ENCODE measurements at regions not wholly inside any gene's neighbourhood (a gene's known extent, or its start where the extent isn't known, plus 50 kb on each side); places are given as distances from the start of the nearest gene placed in this dataset.

DNA sequence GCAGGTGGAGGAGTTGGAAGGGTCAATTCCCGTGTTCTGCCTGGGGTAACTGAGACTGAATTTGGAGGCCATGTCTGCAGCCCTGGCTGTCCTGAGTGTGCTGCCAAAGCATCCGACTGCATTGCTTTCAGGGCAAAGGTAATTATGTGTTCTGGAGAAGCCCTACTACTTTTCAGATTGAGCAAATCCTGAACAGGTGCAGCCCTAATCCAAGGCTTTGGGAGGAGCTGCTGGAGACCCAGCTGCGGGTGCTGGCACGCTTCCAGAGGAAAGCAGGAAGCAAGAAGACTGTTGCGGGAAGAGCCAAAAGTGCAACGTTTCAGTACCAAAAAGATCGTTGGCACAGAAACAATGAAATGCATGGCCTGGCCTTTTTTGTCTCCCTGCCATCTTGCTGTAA lies 73.7 kb upstream of the NRIP1 start:
- Histone ChIP-seq H2AFZ (ENCODE audit: low read depth, low read length) (no peak overlapping the region), H3K4me2 (ENCODE audit: low read length) (no peak overlapping the region), H3K4me3 (ENCODE audit: insufficient read depth, low read depth, low read length) (no peak overlapping the region), H3K27ac (ENCODE audit: low read depth, low read length) (no peak overlapping the region), H3K79me2 (ENCODE audit: insufficient read depth, low read length) (no peaks in the 10 kb centered on the region), H3K9ac (ENCODE audit: low read length) (no peak overlapping the region), H3K4me1 (ENCODE audit: insufficient read depth, low read length) (no peaks in the 10 kb centered on the region), H4K20me1 (ENCODE audit: insufficient read depth, low read length) (no peaks in the 10 kb centered on the region), H3K27me3 (ENCODE audit: insufficient read depth, low read length) (peaks cover 6% of the 10 kb centered on the region), H3K36me3 (ENCODE audit: insufficient read depth, low read length) (no peaks in the 10 kb centered on the region), H3K9me3 (ENCODE audit: insufficient read depth, low read depth, low read length) (no peaks in the 10 kb centered on the region)
- Mint-ChIP-seq H3K36me3 (ENCODE audit: low read depth, unreplicated experiment) (no peaks in the 10 kb centered on the region), H3K27ac (ENCODE audit: unreplicated experiment) (no peak overlapping the region), H3K9me3 (ENCODE audit: unreplicated experiment) (no peaks in the 10 kb centered on the region), H3K27me3 (ENCODE audit: low read depth, unreplicated experiment) (peaks cover 4% of the 10 kb centered on the region), H3K4me1 (ENCODE audit: low read depth, unreplicated experiment) (peaks cover 4% of the 10 kb centered on the region), H3K4me3 (ENCODE audit: unreplicated experiment) (no peak overlapping the region)
- no peak for DNase-seq (ENCODE audit: low read depth)
- FAIRE-seq = no peak
- no peak for TF ChIP-seq CTCF (IDR thresholded peaks at IDR 0.05; ENCODE audit: insufficient read depth, low read depth, low read length)
- TF ChIP-seq EZH2 (IDR thresholded peaks at IDR 0.05; ENCODE audit: insufficient read depth, low read length) = no peak

DNA sequence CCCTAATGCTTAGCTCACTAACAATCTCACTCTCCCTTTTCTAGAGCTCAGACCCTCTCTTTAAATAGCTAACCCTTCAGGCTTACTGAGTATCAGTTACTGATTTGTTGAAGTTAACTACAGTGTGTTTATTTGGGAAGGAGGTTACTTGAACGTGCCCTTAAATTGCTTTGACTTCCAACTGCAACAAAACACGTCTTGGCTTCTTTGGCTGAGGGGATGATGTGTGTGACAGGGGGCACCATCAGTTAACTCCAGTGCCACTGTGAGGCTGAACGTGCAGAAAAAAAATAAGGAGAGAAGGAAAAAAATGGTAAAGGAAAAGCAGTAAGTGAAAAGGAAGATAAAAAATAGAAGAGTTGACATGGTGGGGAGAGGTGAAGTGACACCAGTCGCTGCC lies 75.1 kb upstream of the NRIP1 start:
- FAIRE-seq (no peak), DNase-seq (ENCODE audit: low read depth) (no peak)
- TF ChIP-seq EZH2 (IDR thresholded peaks at IDR 0.05; ENCODE audit: insufficient read depth, low read length) = no peak
- no peak for TF ChIP-seq CTCF (IDR thresholded peaks at IDR 0.05; ENCODE audit: insufficient read depth, low read depth, low read length)
- Histone ChIP-seq H3K9me3 (ENCODE audit: insufficient read depth, low read depth, low read length) (no peaks in the 10 kb centered on the region), H3K4me3 (ENCODE audit: insufficient read depth, low read depth, low read length) (no peak overlapping the region), H4K20me1 (ENCODE audit: insufficient read depth, low read length) (no peaks in the 10 kb centered on the region), H3K27ac (ENCODE audit: low read depth, low read length) (no peak overlapping the region), H3K4me1 (ENCODE audit: insufficient read depth, low read length) (no peaks in the 10 kb centered on the region), H3K27me3 (ENCODE audit: insufficient read depth, low read length) (peaks cover 6% of the 10 kb centered on the region), H3K4me2 (ENCODE audit: low read length) (no peak overlapping the region), H3K9ac (ENCODE audit: low read length) (no peak overlapping the region), H3K36me3 (ENCODE audit: insufficient read depth, low read length) (no peaks in the 10 kb centered on the region), H3K79me2 (ENCODE audit: insufficient read depth, low read length) (no peaks in the 10 kb centered on the region), H2AFZ (ENCODE audit: low read depth, low read length) (no peak overlapping the region)
- no peak overlapping the region for H3K27ac Mint-ChIP-seq (ENCODE audit: unreplicated experiment)
- H3K4me1 Mint-ChIP-seq (ENCODE audit: low read depth, unreplicated experiment) = peaks cover 4% of the 10 kb centered on the region
- peaks cover 4% of the 10 kb centered on the region for H3K27me3 Mint-ChIP-seq (ENCODE audit: low read depth, unreplicated experiment)
- peak overlapping the region; percentile 60 for H3K4me3 Mint-ChIP-seq (ENCODE audit: unreplicated experiment)
- no peaks in the 10 kb centered on the region for H3K36me3 Mint-ChIP-seq (ENCODE audit: low read depth, unreplicated experiment)
- no peaks in the 10 kb centered on the region for H3K9me3 Mint-ChIP-seq (ENCODE audit: unreplicated experiment)

- no peaks in the 10 kb centered on the region for H3K36me3 ChIP-seq (ENCODE audit: insufficient read depth, low read length)
- Mint-ChIP-seq H3K9me3 (ENCODE audit: unreplicated experiment) (no peaks in the 10 kb centered on the region), H3K36me3 (ENCODE audit: low read depth, unreplicated experiment) (no peaks in the 10 kb centered on the region), H3K27ac (ENCODE audit: unreplicated experiment) (no peak overlapping the region), H3K4me1 (ENCODE audit: low read depth, unreplicated experiment) (peaks cover 4% of the 10 kb centered on the region), H3K27me3 (ENCODE audit: low read depth, unreplicated experiment) (peaks cover 4% of the 10 kb centered on the region), H3K4me3 (ENCODE audit: unreplicated experiment) (no peak overlapping the region)
- no peaks in the 10 kb centered on the region for H3K4me1 ChIP-seq (ENCODE audit: insufficient read depth, low read length)
- FAIRE-seq (no peak), DNase-seq (ENCODE audit: low read depth) (no peak)
- H4K20me1 ChIP-seq (ENCODE audit: insufficient read depth, low read length) = no peaks in the 10 kb centered on the region
- no peaks in the 10 kb centered on the region for H3K79me2 ChIP-seq (ENCODE audit: insufficient read depth, low read length)
- H3K9me3 ChIP-seq (ENCODE audit: insufficient read depth, low read depth, low read length) = no peaks in the 10 kb centered on the region
- H3K9ac ChIP-seq (ENCODE audit: low read length) = no peak overlapping the region
- no peak overlapping the region for H2AFZ ChIP-seq (ENCODE audit: low read depth, low read length)
- TF ChIP-seq CTCF (IDR thresholded peaks at IDR 0.05; ENCODE audit: insufficient read depth, low read depth, low read length) (no peak), EZH2 (IDR thresholded peaks at IDR 0.05; ENCODE audit: insufficient read depth, low read length) (no peak)
- peaks cover 6% of the 10 kb centered on the region for H3K27me3 ChIP-seq (ENCODE audit: insufficient read depth, low read length)
- no peak overlapping the region for H3K4me2 ChIP-seq (ENCODE audit: low read length)
- no peak overlapping the region for H3K4me3 ChIP-seq (ENCODE audit: insufficient read depth, low read depth, low read length)
- no peak overlapping the region for H3K27ac ChIP-seq (ENCODE audit: low read depth, low read length)
These were observed 75.7 kb upstream of the NRIP1 start for GRCh38 chr21:15140321-15141019.

All from astrocyte (in vitro differentiated cells and primary cell).